Upper lobe of left lung (tissue), 4 donors: ENCODE measurements at regions not wholly inside any gene's neighbourhood (a gene's known extent, or its start where the extent isn't known, plus 50 kb on each side); places are given as distances from the start of the nearest gene placed in this dataset.

Source experiments
- CTCF ChIP-seq, 6 experiments: fragments of 450-650 bp in 4 of 6; fragments of 200-600 bp in 2 of 6; sonication (generic) in 2 of 6; IDR thresholded peaks; one replicate each; pipeline ENCODE4 v1.5.1; 2016 to 2019; ENCODE audit warnings: antibody characterized with exemption in 6 of 6
- EP300 ChIP-seq, 4 donors: sonication (generic); formaldehyde crosslinking; IDR thresholded peaks; one replicate each; pipeline ENCODE4 v1.5.1; 2017; ENCODE audit warnings: antibody characterized with exemption in 4 of 4, control low read depth in 2 of 4
- POLR2A ChIP-seq, 4 donors: fragments of 450-650 bp; IDR thresholded peaks; one replicate each; pipeline ENCODE4 v1.5.1; 2016 to 2017; ENCODE audit warnings: antibody characterized with exemption in 4 of 4, mild to moderate bottlenecking in 2 of 4

GRCh38 chr2:199535445-199536177 is 77.9 kb upstream of the SATB2 start:
- TF ChIP-seq CTCF (IDR thresholded peaks at IDR 0.05) (no peak), EP300 (IDR thresholded peaks at IDR 0.05) (no peak), POLR2A (IDR thresholded peaks at IDR 0.05) (no peak)
